NCI-H526 treated with DMSO at 0.1 percent for 48 hours (cell line): ENCODE measurements at regions not wholly inside any gene's neighbourhood (a gene's known extent, or its start where the extent isn't known, plus 50 kb on each side); places are given as distances from the start of the nearest gene placed in this dataset.

Experiments used
- DNase-seq: peaks from one replicate; lab custom pipeline; 2025; lab: John Stamatoyannopoulos, UW

- no peak for DNase-seq
These were observed 51.0 kb upstream of the L3MBTL3 start for GRCh38 chr6:129967427-129967826.

- no peak for DNase-seq
These were observed 52.3 kb upstream of the L3MBTL3 start for GRCh38 chr6:129966125-129966524.

GRCh38 chr6:129965096-129965495, 53.3 kb upstream of the L3MBTL3 start:
- DNase-seq: no peak

GRCh38 chr6:129959358-129959930, 58.9 kb upstream of the L3MBTL3 start:
- no peak for DNase-seq

GRCh38 chr6:129957941-129958898, 60.2 kb upstream of the L3MBTL3 start:
- DNase-seq: no peak

GRCh38 chr6:129955584-129955983, 62.8 kb upstream of the L3MBTL3 start:
- DNase-seq: no peak

- peak; percentile 29 for DNase-seq
These were observed 63.5 kb upstream of the L3MBTL3 start for GRCh38 chr6:129954749-129955431.

- no peak for DNase-seq
These were observed 70.6 kb upstream of the L3MBTL3 start for GRCh38 chr6:129947797-129948196.

GRCh38 chr6:129946439-129947140, 71.8 kb upstream of the L3MBTL3 start:
- no peak for DNase-seq

GRCh38 chr6:129943637-129944271, 74.6 kb upstream of the L3MBTL3 start:
- DNase-seq: no peak

GRCh38 chr6:129940454-129941195, 77.8 kb upstream of the L3MBTL3 start:
- DNase-seq: no peak

GRCh38 chr6:129938249-129939020, 77.3 kb upstream of the TMEM244 start:
- DNase-seq: peak; percentile 22

- DNase-seq: peak; percentile 3
These were observed 75.4 kb upstream of the TMEM244 start for GRCh38 chr6:129936329-129937165.

GRCh38 chr6:129932321-129932720, 71.2 kb upstream of the TMEM244 start:
- no peak for DNase-seq

- DNase-seq: no peak
These were observed 68.3 kb upstream of the TMEM244 start for GRCh38 chr6:129929433-129929832.

GRCh38 chr6:129923530-129924250, 62.6 kb upstream of the TMEM244 start:
- DNase-seq: no peak

- no peak for DNase-seq
These were observed 60.2 kb upstream of the TMEM244 start for GRCh38 chr6:129921169-129921817.
